SHP77 treated with DMSO at 0.1 percent for 48 hours (cell line): ENCODE measurements at regions not wholly inside any gene's neighbourhood (a gene's known extent, or its start where the extent isn't known, plus 50 kb on each side); places are given as distances from the start of the nearest gene placed in this dataset.

Experiments
- DNase-seq: peaks from one replicate; lab custom pipeline; 2025; lab: John Stamatoyannopoulos, UW

GRCh38 chr9:91042541-91042940 is 240.9 kb downstream of the SYK start:
- DNase-seq = no peak

GRCh38 chr9:91043056-91043810 is 241.6 kb downstream of the SYK start:
- no peak for DNase-seq

- DNase-seq = no peak
Measured at GRCh38 chr9:91043811-91044175, 242.2 kb downstream of the SYK start.

GRCh38 chr9:91044354-91044753 is 242.7 kb downstream of the SYK start:
- no peak for DNase-seq

GRCh38 chr9:91045041-91045440 is 243.4 kb downstream of the SYK start:
- DNase-seq = no peak

- DNase-seq = no peak
Measured at GRCh38 chr9:91047529-91047928, 245.9 kb downstream of the SYK start.

GRCh38 chr9:91047993-91048607 is 246.5 kb downstream of the SYK start:
- no peak for DNase-seq

GRCh38 chr9:91048749-91049148 is 247.1 kb downstream of the SYK start:
- DNase-seq = no peak

GRCh38 chr9:91053824-91054223 is 252.2 kb downstream of the SYK start:
- no peak for DNase-seq

GRCh38 chr9:91055845-91056244 is 254.2 kb downstream of the SYK start:
- DNase-seq = no peak

GRCh38 chr9:91056486-91056885 is 254.9 kb downstream of the SYK start:
- DNase-seq = no peak

- DNase-seq = no peak
Measured at GRCh38 chr9:91056917-91057316, 255.3 kb downstream of the SYK start.

GRCh38 chr9:91059713-91060112 is 258.1 kb downstream of the SYK start:
- no peak for DNase-seq

GRCh38 chr9:91060520-91061343 is 259.1 kb downstream of the SYK start:
- peak; percentile 43 for DNase-seq

- no peak for DNase-seq
Measured at GRCh38 chr9:91061506-91061905, 259.9 kb downstream of the SYK start.

- DNase-seq = no peak
Measured at GRCh38 chr9:91062281-91062680, 260.7 kb downstream of the SYK start.

GRCh38 chr9:91063471-91063870 is 261.9 kb downstream of the SYK start:
- no peak for DNase-seq

- DNase-seq = no peak
Measured at GRCh38 chr9:91065231-91066041, 263.8 kb downstream of the SYK start.

GRCh38 chr9:91066042-91066415 is 264.4 kb downstream of the SYK start:
- no peak for DNase-seq

- DNase-seq = no peak
Measured at GRCh38 chr9:91066856-91067255, 265.2 kb downstream of the SYK start.

- DNase-seq = no peak
Measured at GRCh38 chr9:91067306-91067860, 265.8 kb downstream of the SYK start.
